Tibial artery (tissue), 4 donors: ENCODE measurements at regions not wholly inside any gene's neighbourhood (a gene's known extent, or its start where the extent isn't known, plus 50 kb on each side); places are given as distances from the start of the nearest gene placed in this dataset.

Source experiments
- DNase-seq, 2 donors: peaks; one replicate each; pipeline ENCODE4 v3.0.0-alpha.2; 2019
- H3K27ac ChIP-seq, 2 donors: fragments of 200-600 bp; sonication (generic) in 1 of 2; 1 replicate in 1 of 2; 2 replicates in 1 of 2; pipeline ENCODE4 v1.5.1; 2018 to 2019; ENCODE audit warnings: mild to moderate bottlenecking in 1 of 2
- H3K27me3 ChIP-seq, 2 donors: fragments of 200-600 bp; sonication (generic) in 1 of 2; one replicate each; pipeline versions ENCODE4 v1.5.1 to v1.6.0; 2016 to 2019
- H3K36me3 ChIP-seq, 3 donors: fragments of 200-600 bp; sonication (generic) in 2 of 3; one replicate each; pipeline ENCODE4 v1.5.1; 2016 to 2019; ENCODE audit warnings: mild to moderate bottlenecking in 2 of 3
- H3K4me1 ChIP-seq, 4 donors: fragments of 200-600 bp; sonication (generic) in 2 of 4; 1 replicate in 3 of 4; 2 replicates in 1 of 4; pipeline ENCODE4 v1.5.1; 2016 to 2019
- H3K4me3 ChIP-seq, 2 donors: fragments of 200-600 bp; sonication (generic) in 1 of 2; 1 replicate in 1 of 2; 2 replicates in 1 of 2; pipeline ENCODE4 v1.5.1; 2018 to 2019; ENCODE audit warnings: mild to moderate bottlenecking in 2 of 2
- H3K9me3 ChIP-seq, 3 donors: fragments of 200-600 bp; sonication (generic) in 1 of 3; one replicate each; pipeline ENCODE4 v1.5.1; 2016 to 2019
- CTCF ChIP-seq, 2 experiments: fragments of 200-600 bp in 1 of 2; fragments of 450-650 bp in 1 of 2; IDR thresholded peaks; one replicate each; pipeline ENCODE4 v1.5.1; 2017 to 2019; ENCODE audit warnings: antibody characterized with exemption in 2 of 2, mild to moderate bottlenecking in 1 of 2, moderate library complexity in 1 of 2
- intact Hi-C: fragments of 100-400 bp; cut with DNase I; formaldehyde crosslinking; loops from one replicate; pipeline ENCODE4 v1.15.0; 2023; ENCODE audit warnings: low total_unique reads

GRCh38 chr13:34623331-34623730, 318.7 kb upstream of the NBEA start:
- Histone ChIP-seq H3K27me3 (no peaks in the 10 kb centered on the region), H3K4me3 (no peak overlapping the region)
- TF ChIP-seq CTCF (IDR thresholded peaks at IDR 0.05) = no peak

DNA sequence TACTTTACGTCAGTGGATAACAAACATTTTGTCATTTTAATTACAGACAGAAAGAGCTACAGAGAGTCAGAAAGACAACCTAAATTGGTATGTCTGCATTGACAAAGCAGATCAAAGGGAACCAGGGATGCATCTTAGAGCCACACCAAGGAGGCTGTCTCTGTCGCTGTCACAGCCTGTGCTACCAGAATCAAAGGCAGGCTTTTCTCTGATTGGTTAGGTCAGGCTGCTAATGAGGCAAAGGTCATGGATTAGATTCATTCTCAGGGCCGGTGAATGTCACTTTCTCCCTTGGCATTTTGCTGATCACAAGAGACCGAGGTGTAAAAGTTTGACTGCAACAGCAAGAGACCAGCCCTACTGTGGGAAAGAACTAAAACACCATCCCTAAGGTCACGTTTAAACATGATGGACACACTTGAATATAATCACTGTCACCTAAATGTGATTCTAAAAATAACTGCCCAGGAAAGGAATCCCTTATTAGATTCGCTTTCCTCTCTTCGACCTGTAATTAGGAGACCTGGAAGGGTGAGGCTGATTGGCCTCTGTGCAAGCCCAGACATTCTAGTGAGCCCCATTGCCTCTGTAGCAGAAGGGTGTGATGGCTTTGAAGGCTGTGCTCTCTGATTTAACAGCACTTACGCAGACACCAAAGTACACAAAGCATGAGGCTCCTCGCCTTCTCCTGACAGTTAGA, 314.4 kb upstream of the NBEA start:
- no peaks in the 10 kb centered on the region for H3K9me3 ChIP-seq
- intact Hi-C loops = no loop called here
- no peaks in the 10 kb centered on the region for H3K27me3 ChIP-seq
- DNase-seq = no peak
- TF ChIP-seq CTCF (IDR thresholded peaks at IDR 0.05) = no peak
- no peaks in the 10 kb centered on the region for H3K36me3 ChIP-seq
- H3K4me1 ChIP-seq = no peaks in the 10 kb centered on the region
- H3K4me3 ChIP-seq = no peak overlapping the region
- H3K27ac ChIP-seq = no peak overlapping the region

More at GRCh38 chr13:34623331-34623730, 318.7 kb upstream of the NBEA start:
- no peak overlapping the region for H3K27ac ChIP-seq
- DNase-seq = no peak
- intact Hi-C loops = no loop called here
- no peaks in the 10 kb centered on the region for H3K4me1 ChIP-seq
- H3K9me3 ChIP-seq = no peaks in the 10 kb centered on the region
- no peaks in the 10 kb centered on the region for H3K36me3 ChIP-seq

DNA sequence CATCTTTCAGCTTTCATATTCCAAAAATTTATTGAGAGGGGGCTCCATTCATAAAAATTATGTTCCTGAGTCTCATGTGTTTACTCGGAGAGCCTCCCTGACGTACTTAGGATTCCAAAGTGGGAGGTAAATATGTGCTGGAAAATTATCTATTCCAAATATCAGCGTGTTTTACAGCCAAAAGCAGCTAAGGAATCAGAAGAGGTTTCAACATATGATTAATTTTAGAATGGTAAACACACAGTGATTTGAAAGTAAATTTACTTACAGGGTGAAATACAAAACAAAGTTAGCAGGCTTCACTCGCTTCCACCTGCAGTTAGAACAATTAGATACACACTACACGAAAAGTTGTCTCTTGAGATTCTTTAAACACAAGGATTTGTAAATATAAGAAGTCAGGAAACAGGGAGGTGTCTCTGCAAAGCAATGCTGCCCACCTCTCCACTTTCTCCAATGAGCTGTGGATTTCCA, 313.8 kb upstream of the NBEA start:
- intact Hi-C loops = no loop called here
- Histone ChIP-seq H3K36me3 (no peaks in the 10 kb centered on the region), H3K27ac (no peak overlapping the region), H3K27me3 (no peaks in the 10 kb centered on the region), H3K4me1 (no peaks in the 10 kb centered on the region), H3K4me3 (no peak overlapping the region), H3K9me3 (no peaks in the 10 kb centered on the region)
- no peak for TF ChIP-seq CTCF (IDR thresholded peaks at IDR 0.05)
- DNase-seq = no peak

DNA sequence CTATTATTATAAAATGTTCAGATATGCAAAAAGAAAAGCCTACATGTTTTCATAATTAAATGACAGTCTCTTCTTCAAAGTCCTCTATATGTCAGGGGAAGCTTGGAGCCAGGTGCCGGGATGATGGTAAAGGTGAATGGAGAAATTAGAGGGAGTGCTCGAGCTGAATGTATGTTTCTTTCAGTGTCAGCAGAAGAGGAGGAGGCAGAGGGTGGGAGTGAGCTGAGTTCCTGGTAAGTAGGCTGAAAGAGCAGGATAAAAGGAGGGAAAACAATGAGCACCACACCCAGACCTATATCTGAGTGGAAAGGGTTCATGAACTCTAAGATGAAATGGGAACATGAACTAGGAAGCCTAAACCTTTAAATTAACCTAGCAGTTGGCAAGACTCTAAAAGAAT, 307.6 kb upstream of the NBEA start:
- intact Hi-C loops = no loop called here
- DNase-seq = no peak
- Histone ChIP-seq H3K36me3 (no peaks in the 10 kb centered on the region), H3K9me3 (no peaks in the 10 kb centered on the region), H3K4me3 (no peak overlapping the region), H3K4me1 (no peaks in the 10 kb centered on the region), H3K27me3 (no peaks in the 10 kb centered on the region), H3K27ac (no peak overlapping the region)
- no peak for TF ChIP-seq CTCF (IDR thresholded peaks at IDR 0.05)

DNA sequence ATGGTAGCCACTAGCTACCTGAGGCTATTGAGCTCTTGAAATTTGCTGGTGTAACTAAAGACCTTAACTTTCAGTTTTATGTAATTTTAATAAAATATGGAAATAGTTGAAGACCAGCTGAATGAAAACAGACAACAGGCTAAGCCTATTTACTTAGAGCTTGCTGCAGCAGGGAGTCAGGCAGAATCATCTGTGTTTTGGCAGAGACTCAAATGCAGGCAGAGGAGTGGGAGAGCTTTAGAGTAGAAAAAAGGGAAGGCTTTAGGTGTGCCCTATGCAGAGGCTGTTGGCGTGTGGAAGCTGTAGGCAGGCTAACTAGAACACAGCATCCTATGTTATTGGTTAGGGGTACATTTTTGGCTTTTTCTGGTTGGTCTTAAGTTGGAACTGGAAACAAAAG, 304.9 kb upstream of the NBEA start:
- Histone ChIP-seq H3K4me3 (no peak overlapping the region), H3K36me3 (no peaks in the 10 kb centered on the region), H3K27me3 (no peaks in the 10 kb centered on the region), H3K27ac (no peak overlapping the region), H3K4me1 (no peaks in the 10 kb centered on the region), H3K9me3 (no peaks in the 10 kb centered on the region)
- TF ChIP-seq CTCF (IDR thresholded peaks at IDR 0.05) = no peak
- intact Hi-C loops = no loop called here
- DNase-seq = no peak

GRCh38 chr13:34637636-34638035, 304.4 kb upstream of the NBEA start:
- no peaks in the 10 kb centered on the region for H3K27me3 ChIP-seq
- no peaks in the 10 kb centered on the region for H3K36me3 ChIP-seq
- H3K4me3 ChIP-seq = no peak overlapping the region
- no peak for DNase-seq
- TF ChIP-seq CTCF (IDR thresholded peaks at IDR 0.05) = no peak
- intact Hi-C loops = no loop called here
- no peak overlapping the region for H3K27ac ChIP-seq
- H3K4me1 ChIP-seq = no peaks in the 10 kb centered on the region
- H3K9me3 ChIP-seq = no peaks in the 10 kb centered on the region
